C4-2B (cell line): ENCODE measurements at regions not wholly inside any gene's neighbourhood (a gene's known extent, or its start where the extent isn't known, plus 50 kb on each side); places are given as distances from the start of the nearest gene placed in this dataset.

Experiments
- CTCF ChIP-seq: fragments of 450-650 bp; conservative IDR thresholded peaks from 2 replicates; pipeline ENCODE4 v1.5.1; 2017; ENCODE audit warnings: mild to moderate bottlenecking
- ZFX ChIP-seq: fragments of 450-650 bp; IDR thresholded peaks from 2 replicates; pipeline ENCODE4 v1.6.1; 2017

GRCh38 chr6:77133031-77133430 lies 330.3 kb downstream of the HTR1B start:
- TF ChIP-seq CTCF (no peak), ZFX (no peak)
